Keratinocyte (primary cell): ENCODE measurements at regions not wholly inside any gene's neighbourhood (a gene's known extent, or its start where the extent isn't known, plus 50 kb on each side); places are given as distances from the start of the nearest gene placed in this dataset.

Experiments
- DNase-seq: peaks from one replicate; pipeline ENCODE4 v3.0.0-alpha.2; 2011; ENCODE audit warnings: low read depth, missing footprints, low spot score
- FAIRE-seq: peaks from 2 replicates; lab custom pipeline; 2011; peaks lifted over from hg19 to GRCh38; lab: Jason Lieb, UNC
- H2AFZ ChIP-seq: 2 replicates; pipeline ENCODE4 v1.6.0; 2012; ENCODE audit warnings: low read length, control low read depth, inconsistent platforms; ENCODE audit not compliant: control insufficient read depth
- H3K27ac ChIP-seq: 2 replicates; pipeline ENCODE4 v1.5.1; 2011; ENCODE audit warnings: low read length; ENCODE audit not compliant: control insufficient read depth, insufficient read depth
- H3K27me3 ChIP-seq: 3 replicates; pipeline ENCODE4 v1.6.0; 2011; ENCODE audit warnings: low read length; ENCODE audit not compliant: control insufficient read depth, insufficient read depth; ENCODE audit errors: extremely low read depth
- H3K36me3 ChIP-seq, 2 experiments: 2 replicates in 1 of 2; 3 replicates in 1 of 2; pipeline ENCODE4 v1.5.1; 2011; ENCODE audit warnings: low read length in 2 of 2, mild to moderate bottlenecking in 1 of 2; ENCODE audit not compliant: control insufficient read depth in 2 of 2, insufficient read depth in 2 of 2; ENCODE audit errors: extremely low read depth in 1 of 2
- H3K4me1 ChIP-seq: 3 replicates; pipeline ENCODE4 v1.5.1; 2011; ENCODE audit warnings: low read length; ENCODE audit not compliant: control insufficient read depth, insufficient read depth; ENCODE audit errors: extremely low read depth
- H3K4me2 ChIP-seq: 3 replicates; pipeline ENCODE4 v1.6.0; 2011; ENCODE audit warnings: low read depth, low read length; ENCODE audit not compliant: control insufficient read depth, insufficient read depth; ENCODE audit errors: extremely low read depth
- H3K4me3 ChIP-seq, 3 experiments: fragments of 200-600 bp in 1 of 3; sonication (generic) in 1 of 3; 2 replicates in 2 of 3; 3 replicates in 1 of 3; pipeline ENCODE4 v1.5.1; 2011 to 2016; ENCODE audit warnings: low read length in 3 of 3, mild to moderate bottlenecking in 3 of 3, control low read depth in 2 of 3, inconsistent platforms in 1 of 3, low read depth in 1 of 3, mixed read lengths in 1 of 3, mixed run types in 1 of 3, moderate library complexity in 1 of 3; ENCODE audit not compliant: control insufficient read depth in 2 of 3, insufficient read depth in 2 of 3; ENCODE audit errors: extremely low read depth in 1 of 3
- H3K79me2 ChIP-seq: 2 replicates; pipeline ENCODE4 v1.6.0; 2012; ENCODE audit warnings: low read length; ENCODE audit not compliant: control insufficient read depth, insufficient read depth
- H3K9ac ChIP-seq: 3 replicates; pipeline ENCODE4 v1.6.0; 2011; ENCODE audit warnings: low read length; ENCODE audit not compliant: control insufficient read depth, insufficient read depth; ENCODE audit errors: extremely low read depth
- H3K9me1 ChIP-seq: 3 replicates; pipeline ENCODE4 v1.6.0; 2011; ENCODE audit warnings: low read length; ENCODE audit not compliant: control insufficient read depth, insufficient read depth; ENCODE audit errors: extremely low read depth
- H3K9me3 ChIP-seq: 2 replicates; pipeline ENCODE4 v1.5.1; 2012; ENCODE audit warnings: low read depth, low read length; ENCODE audit not compliant: control insufficient read depth
- H4K20me1 ChIP-seq: 3 replicates; pipeline ENCODE4 v1.6.0; 2011; ENCODE audit warnings: low read length; ENCODE audit not compliant: control insufficient read depth, insufficient read depth; ENCODE audit errors: extremely low read depth
- CTCF ChIP-seq, 3 experiments: IDR thresholded peaks in 1 of 3; conservative IDR thresholded peaks in 1 of 3; optimal IDR thresholded peaks in 1 of 3; 2 replicates in 2 of 3; 3 replicates in 1 of 3; pipeline versions ENCODE3 to v1.5.1; 2011; ENCODE audit warnings: low read length in 3 of 3, mild to moderate bottlenecking in 3 of 3, moderate library complexity in 2 of 3, control low read depth in 1 of 3, inconsistent platforms in 1 of 3; ENCODE audit not compliant: insufficient read depth in 2 of 3; ENCODE audit errors: extremely low read depth in 1 of 3
- EZH2 ChIP-seq: IDR thresholded peaks from one replicate; pipeline ENCODE4 v1.6.1; 2012; ENCODE audit warnings: inconsistent platforms, mild to moderate bottlenecking, low read length, moderate library complexity
- dilution Hi-C: fragments of 300-500 bp; cut with MboI; formaldehyde crosslinking; loops from one replicate; pipeline ENCODE4 v1.7.0; 2020; ENCODE audit warnings: low sequenced_read_pairs; ENCODE audit not compliant: extremely low pct_ligation_motif_present

GRCh38 chr4:107541511-107541910, 178.5 kb downstream of the PAPSS1 start:
- Histone ChIP-seq H3K4me3 (no peak overlapping the region), H3K36me3 (no peaks in the 10 kb centered on the region), H3K4me2 (no peak overlapping the region), H3K79me2 (no peaks in the 10 kb centered on the region), H3K9me1 (no peaks in the 10 kb centered on the region), H3K9ac (no peak overlapping the region), H3K4me1 (peaks cover under 1% of the 10 kb centered on the region), H4K20me1 (no peaks in the 10 kb centered on the region), H3K27ac (no peak overlapping the region), H3K27me3 (no peaks in the 10 kb centered on the region), H2AFZ (no peak overlapping the region), H3K9me3 (no peaks in the 10 kb centered on the region)
- dilution Hi-C loops: no loop called here
- DNase-seq: no peak
- FAIRE-seq: no peak
- TF ChIP-seq EZH2 (no peak), CTCF (optimal IDR thresholded peaks at IDR 0.05 in 1 of 3, IDR thresholded peaks at IDR 0.05 in 1 of 3, conservative IDR thresholded peaks at IDR 0.05 in 1 of 3; ENCODE audit: extremely low read depth in 1 of 3, insufficient read depth in 2 of 3, low read length in 3 of 3) (no peak)

GRCh38 chr4:107531927-107532326, 188.1 kb downstream of the PAPSS1 start:
- Histone ChIP-seq H3K9me3 (no peaks in the 10 kb centered on the region), H3K79me2 (no peaks in the 10 kb centered on the region), H3K4me1 (no peaks in the 10 kb centered on the region), H3K4me2 (no peak overlapping the region), H3K4me3 (no peak overlapping the region), H3K9me1 (no peaks in the 10 kb centered on the region), H3K27ac (no peak overlapping the region), H4K20me1 (no peaks in the 10 kb centered on the region), H3K9ac (no peak overlapping the region), H2AFZ (no peak overlapping the region), H3K27me3 (no peaks in the 10 kb centered on the region), H3K36me3 (no peaks in the 10 kb centered on the region)
- DNase-seq (no peak), FAIRE-seq (no peak)
- TF ChIP-seq CTCF (optimal IDR thresholded peaks at IDR 0.05 in 1 of 3, IDR thresholded peaks at IDR 0.05 in 1 of 3, conservative IDR thresholded peaks at IDR 0.05 in 1 of 3; ENCODE audit: extremely low read depth in 1 of 3, insufficient read depth in 2 of 3, low read length in 3 of 3): no peak
- dilution Hi-C loops: no loop called here
